Osteocyte (in vitro differentiated cells): ENCODE measurements at regions not wholly inside any gene's neighbourhood (a gene's known extent, or its start where the extent isn't known, plus 50 kb on each side); places are given as distances from the start of the nearest gene placed in this dataset.

ENCODE experiments used
- DNase-seq: peaks from one replicate; pipeline ENCODE4 v3.0.0; 2021; ENCODE audit warnings: mixed read lengths; ENCODE audit not compliant: unreplicated experiment; ENCODE audit errors: extremely low spot score
- H3K27ac Mint-ChIP-seq: one replicate; pipeline ENCODE4 v1.8.0; 2021; ENCODE audit warnings: mild to moderate bottlenecking, mixed read lengths; ENCODE audit not compliant: unreplicated experiment
- H3K27me3 Mint-ChIP-seq: one replicate; pipeline ENCODE4 v1.8.0; 2021; ENCODE audit warnings: mixed read lengths; ENCODE audit not compliant: unreplicated experiment
- H3K36me3 Mint-ChIP-seq: one replicate; pipeline ENCODE4 v1.8.0; 2021; ENCODE audit warnings: mixed read lengths; ENCODE audit not compliant: unreplicated experiment
- H3K4me1 Mint-ChIP-seq: one replicate; pipeline ENCODE4 v1.8.0; 2021; ENCODE audit warnings: mixed read lengths; ENCODE audit not compliant: unreplicated experiment
- H3K4me3 Mint-ChIP-seq: one replicate; pipeline ENCODE4 v1.8.0; 2021; ENCODE audit warnings: mild to moderate bottlenecking, moderate library complexity, mixed read lengths; ENCODE audit not compliant: unreplicated experiment
- H3K9me3 Mint-ChIP-seq: one replicate; pipeline ENCODE4 v1.8.0; 2021; ENCODE audit warnings: mixed read lengths; ENCODE audit not compliant: unreplicated experiment
- TF ChIP-seq, protein P1 (sequence below): fragments of 200-600 bp; sonication (generic); IDR thresholded peaks from 2 replicates; pipeline ENCODE4 v1.5.0; 2021; ENCODE audit warnings: antibody characterized with exemption, mild to moderate bottlenecking, moderate library complexity

DNA sequence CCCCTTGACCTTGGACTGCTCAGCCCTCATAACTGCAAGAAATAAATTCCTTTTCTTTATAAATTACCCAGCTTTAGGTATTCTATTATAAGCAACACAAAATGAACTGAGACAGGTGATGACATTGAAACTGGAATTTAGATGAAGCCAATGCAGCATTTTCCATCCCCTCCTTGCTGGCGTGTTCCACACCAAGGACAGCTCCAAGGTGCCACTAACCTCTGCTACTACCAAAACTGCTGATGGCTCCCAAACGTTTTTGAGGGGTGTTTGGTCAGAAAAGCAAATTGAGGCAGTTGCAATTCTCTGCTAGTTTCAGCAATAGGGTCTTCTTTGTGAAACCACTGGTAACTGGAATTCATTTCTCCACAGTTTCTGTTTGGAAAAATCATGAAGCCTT lies 124.8 kb downstream of the DRD1 start:
- TF ChIP-seq, protein P1, sequence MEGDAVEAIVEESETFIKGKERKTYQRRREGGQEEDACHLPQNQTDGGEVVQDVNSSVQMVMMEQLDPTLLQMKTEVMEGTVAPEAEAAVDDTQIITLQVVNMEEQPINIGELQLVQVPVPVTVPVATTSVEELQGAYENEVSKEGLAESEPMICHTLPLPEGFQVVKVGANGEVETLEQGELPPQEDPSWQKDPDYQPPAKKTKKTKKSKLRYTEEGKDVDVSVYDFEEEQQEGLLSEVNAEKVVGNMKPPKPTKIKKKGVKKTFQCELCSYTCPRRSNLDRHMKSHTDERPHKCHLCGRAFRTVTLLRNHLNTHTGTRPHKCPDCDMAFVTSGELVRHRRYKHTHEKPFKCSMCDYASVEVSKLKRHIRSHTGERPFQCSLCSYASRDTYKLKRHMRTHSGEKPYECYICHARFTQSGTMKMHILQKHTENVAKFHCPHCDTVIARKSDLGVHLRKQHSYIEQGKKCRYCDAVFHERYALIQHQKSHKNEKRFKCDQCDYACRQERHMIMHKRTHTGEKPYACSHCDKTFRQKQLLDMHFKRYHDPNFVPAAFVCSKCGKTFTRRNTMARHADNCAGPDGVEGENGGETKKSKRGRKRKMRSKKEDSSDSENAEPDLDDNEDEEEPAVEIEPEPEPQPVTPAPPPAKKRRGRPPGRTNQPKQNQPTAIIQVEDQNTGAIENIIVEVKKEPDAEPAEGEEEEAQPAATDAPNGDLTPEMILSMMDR, result no peak
- H3K27me3 Mint-ChIP-seq, result no peaks in the 10 kb centered on the region
- no peaks in the 10 kb centered on the region for H3K4me1 Mint-ChIP-seq
- H3K27ac Mint-ChIP-seq, result no peak overlapping the region
- no peak overlapping the region for H3K4me3 Mint-ChIP-seq
- DNase-seq, result no peak
- peaks cover 46% of the 10 kb centered on the region for H3K9me3 Mint-ChIP-seq
- H3K36me3 Mint-ChIP-seq, result no peaks in the 10 kb centered on the region

GRCh38 chr5:175317872-175318271 lies 126.1 kb downstream of the DRD1 start:
- DNase-seq, result no peak
- H3K4me3 Mint-ChIP-seq, result no peak overlapping the region
- H3K4me1 Mint-ChIP-seq, result no peaks in the 10 kb centered on the region
- H3K9me3 Mint-ChIP-seq, result peaks cover 38% of the 10 kb centered on the region
- no peaks in the 10 kb centered on the region for H3K36me3 Mint-ChIP-seq
- no peak overlapping the region for H3K27ac Mint-ChIP-seq
- TF ChIP-seq, protein P1, result no peak
- H3K27me3 Mint-ChIP-seq, result no peaks in the 10 kb centered on the region

GRCh38 chr5:175309218-175309810 lies 134.7 kb downstream of the DRD1 start:
- no peak overlapping the region for H3K4me3 Mint-ChIP-seq
- H3K27me3 Mint-ChIP-seq, result no peaks in the 10 kb centered on the region
- H3K27ac Mint-ChIP-seq, result no peak overlapping the region
- H3K9me3 Mint-ChIP-seq, result peaks cover 11% of the 10 kb centered on the region
- no peaks in the 10 kb centered on the region for H3K36me3 Mint-ChIP-seq
- TF ChIP-seq, protein P1, result no peak
- DNase-seq, result no peak
- H3K4me1 Mint-ChIP-seq, result no peaks in the 10 kb centered on the region

- Mint-ChIP-seq H3K27me3 (no peaks in the 10 kb centered on the region), H3K4me1 (no peaks in the 10 kb centered on the region), H3K9me3 (peaks cover 11% of the 10 kb centered on the region), H3K27ac (no peak overlapping the region), H3K36me3 (no peaks in the 10 kb centered on the region), H3K4me3 (no peak overlapping the region)
- DNase-seq, result no peak
- TF ChIP-seq, protein P1, result no peak
Observed at GRCh38 chr5:175308701-175309100, 135.3 kb downstream of the DRD1 start.

DNA sequence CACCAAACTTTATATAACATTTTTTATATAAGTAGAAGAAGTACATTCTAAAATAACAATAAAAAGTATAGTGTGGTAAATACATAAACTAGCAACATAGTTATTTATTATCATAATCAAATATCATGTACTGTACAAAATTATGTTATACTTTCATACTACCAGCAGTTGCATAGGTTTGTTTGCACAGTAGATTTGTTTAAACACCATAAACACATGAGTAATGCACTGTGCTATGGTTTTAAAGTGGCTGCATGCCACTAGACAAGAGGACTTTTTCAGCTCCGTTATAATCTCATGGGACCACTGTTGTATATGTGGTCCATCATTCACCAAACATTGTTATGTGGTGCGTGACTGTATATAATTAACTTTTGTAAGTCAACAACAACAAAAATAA lies 137.6 kb downstream of the DRD1 start:
- no peaks in the 10 kb centered on the region for H3K4me1 Mint-ChIP-seq
- no peak for DNase-seq
- H3K27me3 Mint-ChIP-seq, result no peaks in the 10 kb centered on the region
- TF ChIP-seq, protein P1, result no peak
- H3K4me3 Mint-ChIP-seq, result no peak overlapping the region
- peaks cover 11% of the 10 kb centered on the region for H3K9me3 Mint-ChIP-seq
- H3K27ac Mint-ChIP-seq, result no peak overlapping the region
- H3K36me3 Mint-ChIP-seq, result no peaks in the 10 kb centered on the region
